IMR-90 (cell line): ENCODE measurements at regions not wholly inside any gene's neighbourhood (a gene's known extent, or its start where the extent isn't known, plus 50 kb on each side); places are given as distances from the start of the nearest gene placed in this dataset.

Source experiments
- ATAC-seq: fragments of 200-7000 bp; cut with Tn5 transposase; 2 replicates; pipeline ENCODE4 v1.9.1; 2020; ENCODE audit warnings: low read depth, mild to moderate bottlenecking, moderate library complexity
- BruUV-seq: library from RNA; stranded (reverse); fragments of 400-500 nt; replicated peaks from 2 replicates; lab custom pipeline; 2021; lab: Mats Ljungman, UMichigan
- CTCF ChIA-PET: fragments of 300-600 bp; formaldehyde crosslinking; extraction: SDS; loops from one replicate; lab custom pipeline; 2021; ENCODE audit warnings: antibody characterized with exemption; lab: Yijun Ruan, JAX
- POLR2A ChIA-PET: fragments of 300-600 bp; sonication (Branson Sonifier 250); formaldehyde crosslinking; loops from one replicate; lab custom pipeline; 2022; ENCODE audit warnings: antibody characterized with exemption; ENCODE audit not compliant: unreplicated experiment; lab: Charles Lee
- DNase-seq: peaks from one replicate; pipeline ENCODE4 v3.0.0; 2013
- H2AFZ ChIP-seq: replicated peaks from 2 replicates; pipeline ENCODE3; 2013; ENCODE audit warnings: low read length, mild to moderate bottlenecking; ENCODE audit not compliant: poor library complexity
- H2AK5ac ChIP-seq: 2 replicates; pipeline ENCODE4 v1.6.1; 2013; ENCODE audit warnings: low read depth, low read length, inconsistent platforms
- H2AK9ac ChIP-seq: replicated peaks from 2 replicates; pipeline ENCODE3; 2013; ENCODE audit warnings: mild to moderate bottlenecking, low read depth, low read length, moderate library complexity; ENCODE audit not compliant: poor library complexity
- H2BK120ac ChIP-seq: 2 replicates; pipeline ENCODE4 v1.6.1; 2013; ENCODE audit warnings: low read depth, low read length, inconsistent platforms
- H2BK15ac ChIP-seq: 3 replicates; pipeline ENCODE4 v1.6.1; 2013; ENCODE audit warnings: low read depth, low read length, inconsistent platforms
- H2BK20ac ChIP-seq: 2 replicates; pipeline ENCODE4 v1.6.1; 2013; ENCODE audit warnings: low read depth, mild to moderate bottlenecking, inconsistent platforms, low read length, moderate library complexity
- H2BK5ac ChIP-seq: 2 replicates; pipeline ENCODE4 v1.6.1; 2013; ENCODE audit warnings: mild to moderate bottlenecking, low read depth, low read length, inconsistent platforms; ENCODE audit not compliant: poor library complexity, severe bottlenecking
- H3K14ac ChIP-seq: replicated peaks from 2 replicates; pipeline ENCODE4 v1.6.1; 2013; ENCODE audit warnings: low read depth, low read length, inconsistent platforms
- H3K18ac ChIP-seq: 2 replicates; pipeline ENCODE4 v1.6.1; 2013; ENCODE audit warnings: low read depth, low read length, control low read depth
- H3K23ac ChIP-seq: 2 replicates; pipeline ENCODE4 v1.6.1; 2013; ENCODE audit warnings: low read depth, low read length, inconsistent platforms
- H3K27ac ChIP-seq: 2 replicates; pipeline ENCODE4 v1.5.1; 2013; ENCODE audit warnings: mild to moderate bottlenecking, control low read depth, low read length; ENCODE audit not compliant: insufficient read depth
- H3K27me3 ChIP-seq: 2 replicates; pipeline ENCODE4 v1.6.1; 2013; ENCODE audit warnings: low read length; ENCODE audit not compliant: control insufficient read depth, insufficient read depth
- H3K36me3 ChIP-seq: 2 replicates; pipeline ENCODE4 v1.6.1; 2013; ENCODE audit warnings: low read length, mixed read lengths; ENCODE audit not compliant: control insufficient read depth, insufficient read depth
- H3K4ac ChIP-seq: 2 replicates; pipeline ENCODE4 v1.6.1; 2013; ENCODE audit warnings: low read depth, low read length, inconsistent platforms
- H3K4me1 ChIP-seq: 2 replicates; pipeline ENCODE4 v1.6.1; 2013; ENCODE audit warnings: low read length, mixed read lengths; ENCODE audit not compliant: control insufficient read depth, insufficient read depth
- H3K4me2 ChIP-seq: 2 replicates; pipeline ENCODE4 v1.6.1; 2013; ENCODE audit warnings: low read depth, mild to moderate bottlenecking, control low read depth, low read length, moderate library complexity
- H3K4me3 ChIP-seq: 2 replicates; pipeline ENCODE4 v1.5.1; 2013; ENCODE audit warnings: low read depth, mild to moderate bottlenecking, control low read depth, low read length, moderate library complexity; ENCODE audit not compliant: insufficient read depth
- H3K56ac ChIP-seq: 2 replicates; pipeline ENCODE4 v1.6.1; 2013; ENCODE audit warnings: low read length, inconsistent platforms; ENCODE audit not compliant: insufficient read depth; ENCODE audit errors: extremely low read depth
- H3K79me1 ChIP-seq, 2 experiments: 2 replicates each; pipeline ENCODE4 v1.6.1; 2013; ENCODE audit warnings: low read length in 2 of 2, inconsistent platforms in 1 of 2, low read depth in 1 of 2
- H3K9ac ChIP-seq: 2 replicates; pipeline ENCODE4 v1.6.1; 2013; ENCODE audit warnings: low read depth, low read length, control low read depth
- H3K9me1 ChIP-seq: 2 replicates; pipeline ENCODE4 v1.6.1; 2013; ENCODE audit warnings: low read length, inconsistent platforms; ENCODE audit not compliant: insufficient read depth
- H3K9me3 ChIP-seq: 2 replicates; pipeline ENCODE4 v1.6.1; 2013; ENCODE audit warnings: low read length; ENCODE audit not compliant: control insufficient read depth, insufficient read depth
- H4K20me1 ChIP-seq: 2 replicates; pipeline ENCODE4 v1.6.1; 2013; ENCODE audit warnings: low read length, inconsistent platforms; ENCODE audit not compliant: insufficient read depth
- H4K5ac ChIP-seq: 2 replicates; pipeline ENCODE4 v1.6.1; 2013; ENCODE audit warnings: mild to moderate bottlenecking, low read depth, low read length, control low read depth
- H4K8ac ChIP-seq, 2 experiments: 2 replicates each; pipeline ENCODE4 v1.6.1; 2013; ENCODE audit warnings: low read depth in 2 of 2, low read length in 2 of 2, control low read depth in 1 of 2, inconsistent platforms in 1 of 2
- H4K91ac ChIP-seq: 2 replicates; pipeline ENCODE4 v1.6.1; 2013; ENCODE audit warnings: low read depth, low read length, inconsistent platforms; ENCODE audit not compliant: insufficient read depth
- BHLHE40 ChIP-seq: fragments of 150-350 bp; IDR thresholded peaks from 2 replicates; pipeline ENCODE4 v1.6.1; 2016; ENCODE audit warnings: mild to moderate bottlenecking, low read depth, low read length
- CEBPB ChIP-seq: IDR thresholded peaks from 2 replicates; pipeline ENCODE4 v1.6.1; 2012; ENCODE audit warnings: low read depth, low read length, improper control_type of control experiment
- CHD1 ChIP-seq: IDR thresholded peaks from 2 replicates; pipeline ENCODE4 v1.6.1; 2012; ENCODE audit warnings: low read depth, low read length, improper control_type of control experiment
- CTCF ChIP-seq: conservative IDR thresholded peaks from 2 replicates; pipeline ENCODE4 v1.5.1; 2012; ENCODE audit warnings: mild to moderate bottlenecking, low read depth, low read length, improper control_type of control experiment
- ELK1 ChIP-seq: fragments of 150-350 bp; IDR thresholded peaks from 2 replicates; pipeline ENCODE4 v1.6.1; 2016; ENCODE audit warnings: low read depth, mild to moderate bottlenecking, low read length, moderate library complexity, borderline replicate concordance
- MAFK ChIP-seq: IDR thresholded peaks from 2 replicates; pipeline ENCODE4 v1.6.1; 2012; ENCODE audit warnings: low read depth, low read length, improper control_type of control experiment
- MAZ ChIP-seq: IDR thresholded peaks from 2 replicates; pipeline ENCODE4 v1.6.1; 2012; ENCODE audit warnings: low read depth, mild to moderate bottlenecking, low read length, improper control_type of control experiment, moderate library complexity, borderline replicate concordance
- MXI1 ChIP-seq: IDR thresholded peaks from 2 replicates; pipeline ENCODE4 v1.6.1; 2012; ENCODE audit warnings: low read depth, mild to moderate bottlenecking, low read length, moderate library complexity, borderline replicate concordance
- NFE2L2 ChIP-seq: fragments of 150-350 bp; IDR thresholded peaks from 2 replicates; pipeline ENCODE4 v1.6.1; 2016; ENCODE audit warnings: low read depth, mild to moderate bottlenecking, low read length
- POLR2A ChIP-seq: IDR thresholded peaks from 2 replicates; pipeline ENCODE4 v1.6.1; 2012; ENCODE audit warnings: mild to moderate bottlenecking, low read depth, low read length
- RAD21 ChIP-seq: IDR thresholded peaks from 2 replicates; pipeline ENCODE4 v1.6.1; 2012; ENCODE audit warnings: low read length, improper control_type of control experiment
- RCOR1 ChIP-seq: IDR thresholded peaks from 2 replicates; pipeline ENCODE4 v1.6.1; 2012; ENCODE audit warnings: mild to moderate bottlenecking, low read length, improper control_type of control experiment; ENCODE audit not compliant: insufficient replicate concordance
- RFX5 ChIP-seq: IDR thresholded peaks from 2 replicates; pipeline ENCODE4 v1.8.0; 2012; ENCODE audit warnings: low read depth, mild to moderate bottlenecking, low read length, moderate library complexity
- SMC3 ChIP-seq: fragments of 150-350 bp; IDR thresholded peaks from 2 replicates; pipeline ENCODE4 v1.6.1; 2016; ENCODE audit warnings: low read depth, mild to moderate bottlenecking, antibody characterized with exemption, low read length, moderate library complexity
- USF2 ChIP-seq: fragments of 150-350 bp; IDR thresholded peaks from 2 replicates; pipeline ENCODE4 v1.6.1; 2017; ENCODE audit warnings: mild to moderate bottlenecking, antibody characterized with exemption, low read length, low read depth
- whole genome bisulfite sequencing, 2 experiments: methylation state at CpG; one replicate each; pipeline versions ENCODE4 v1.1.5 to v1.1.7; 2013; ENCODE audit warnings: missing lambda C conversion rate in 2 of 2; ENCODE audit not compliant: insufficient read length in 1 of 2; ENCODE audit errors: extremely low coverage in 2 of 2; 5-methylcytosine and 5-hydroxymethylcytosine counted together
- dilution Hi-C: fragments of 300-500 bp; cut with HindIII; formaldehyde crosslinking; loops from one replicate; pipeline ENCODE4 v1.14.3; 2018; ENCODE audit warnings: low sequenced_read_pairs; ENCODE audit not compliant: unreplicated experiment
- in situ Hi-C: fragments of 300-500 bp; cut with MboI; formaldehyde crosslinking; loops from 3 replicates; pipeline ENCODE4 v1.14.3; 2019; ENCODE audit warnings: low sequenced_read_pairs, inconsistent platforms, mixed read lengths
- intact Hi-C: fragments of 100-400 bp; cut with micrococcal nuclease; formaldehyde crosslinking; loops from 2 replicates; pipeline ENCODE4 v1.10.0; 2022

GRCh38 chr5:154129921-154130320, 60.6 kb upstream of the GALNT10 start:
- H2BK15ac ChIP-seq: no peak overlapping the region
- TF ChIP-seq ELK1: no peak
- no peak for TF ChIP-seq RFX5
- TF ChIP-seq RCOR1: no peak
- no peak for TF ChIP-seq CHD1
- TF ChIP-seq CEBPB: no peak
- no peak for TF ChIP-seq MXI1
- TF ChIP-seq USF2: no peak
- no peak for TF ChIP-seq NFE2L2
- TF ChIP-seq MAZ: no peak
- no peak for TF ChIP-seq SMC3
- no peak for TF ChIP-seq MAFK
- TF ChIP-seq POLR2A: no peak
- TF ChIP-seq CTCF: no peak
- TF ChIP-seq BHLHE40: no peak
- no peak for TF ChIP-seq RAD21
- H2BK120ac ChIP-seq: no peak overlapping the region
- no peak overlapping the region for H4K5ac ChIP-seq
- CTCF ChIA-PET: interaction anchor here (0.6 kb wide), 1 partner anchor 32 kb away, joined by 3 read pairs; no protein-coding TSS in a partner anchor
- H3K4ac ChIP-seq: no peak overlapping the region
- H3K27ac ChIP-seq: no peak overlapping the region
- H3K4me1 ChIP-seq: no peaks in the 10 kb centered on the region
- in situ Hi-C loops (no loop called here), intact Hi-C loops (no loop called here), dilution Hi-C loops (no loop called here)
- H3K56ac ChIP-seq: no peak overlapping the region
- H3K27me3 ChIP-seq: peaks cover 12% of the 10 kb centered on the region
- WGBS, 2 experiments: no CpG with 5 or more reads among the region's 1 CpG
- no TSS peak for BruUV-seq
- H4K20me1 ChIP-seq: no peaks in the 10 kb centered on the region
- no peak overlapping the region for H2BK20ac ChIP-seq
- H3K79me1 ChIP-seq: no peaks in the 10 kb centered on the region
- H2BK5ac ChIP-seq: no peak overlapping the region
- H2AK9ac ChIP-seq: no peak overlapping the region
- DNase-seq (no peak), ATAC-seq (no peak)
- no peak overlapping the region for H3K23ac ChIP-seq
- H3K4me3 ChIP-seq: no peak overlapping the region
- H3K9ac ChIP-seq: no peak overlapping the region
- H4K8ac ChIP-seq: no peak overlapping the region
- no peaks in the 10 kb centered on the region for H3K9me3 ChIP-seq
- no peak overlapping the region for H4K91ac ChIP-seq
- H3K36me3 ChIP-seq: no peaks in the 10 kb centered on the region
- no peak overlapping the region for H2AK5ac ChIP-seq
- H3K18ac ChIP-seq: no peak overlapping the region
- H3K14ac ChIP-seq: no peak overlapping the region
- H3K9me1 ChIP-seq: no peaks in the 10 kb centered on the region
- POLR2A ChIA-PET: no interaction called here
- H3K4me2 ChIP-seq: no peak overlapping the region
- no peak overlapping the region for H2AFZ ChIP-seq
